CD1c-positive myeloid dendritic cell (primary cell): ENCODE measurements at regions not wholly inside any gene's neighbourhood (a gene's known extent, or its start where the extent isn't known, plus 50 kb on each side); places are given as distances from the start of the nearest gene placed in this dataset.
"Not testable (repeated sequence)": the region's sequence is repeated elsewhere in the genome, so short reads cannot be mapped to it uniquely, and the experiment has no call there.

Experiments used
- DNase-seq: peaks from one replicate; pipeline ENCODE4 v3.0.0-alpha.2; 2016; ENCODE audit errors: extremely low spot score

GRCh38 chr4:17010426-17011087 lies 112.1 kb upstream of the LDB2 start:
- DNase-seq: no peak

- DNase-seq: no peak
Observed at GRCh38 chr4:17009871-17010367, 111.5 kb upstream of the LDB2 start.

GRCh38 chr4:17008834-17009345 lies 110.4 kb upstream of the LDB2 start:
- DNase-seq: no peak

- DNase-seq: not testable (repeated sequence)
Observed at GRCh38 chr4:17003606-17004392, 105.4 kb upstream of the LDB2 start.

- no peak for DNase-seq
Observed at GRCh38 chr4:16995451-16995850, 97.0 kb upstream of the LDB2 start.

- no peak for DNase-seq
Observed at GRCh38 chr4:16993956-16994840, 95.8 kb upstream of the LDB2 start.

- no peak for DNase-seq
Observed at GRCh38 chr4:16992566-16993225, 94.3 kb upstream of the LDB2 start.

GRCh38 chr4:16991450-16991849 lies 93.0 kb upstream of the LDB2 start:
- DNase-seq: no peak

GRCh38 chr4:16989371-16989770 lies 90.9 kb upstream of the LDB2 start:
- DNase-seq: no peak

- DNase-seq: no peak
Observed at GRCh38 chr4:16988814-16989213, 90.4 kb upstream of the LDB2 start.

- no peak for DNase-seq
Observed at GRCh38 chr4:16977081-16977480, 78.6 kb upstream of the LDB2 start.

- no peak for DNase-seq
Observed at GRCh38 chr4:16969696-16970135, 71.3 kb upstream of the LDB2 start.

GRCh38 chr4:16967722-16968121 lies 69.3 kb upstream of the LDB2 start:
- DNase-seq: no peak

- DNase-seq: no peak
Observed at GRCh38 chr4:16959305-16959704, 60.9 kb upstream of the LDB2 start.

GRCh38 chr4:16952896-16953630 lies 54.6 kb upstream of the LDB2 start:
- no peak for DNase-seq

- no peak for DNase-seq
Observed at GRCh38 chr4:16952462-16952871, 54.0 kb upstream of the LDB2 start.
